Lower leg skin (tissue), 3 donors: ENCODE measurements at regions not wholly inside any gene's neighbourhood (a gene's known extent, or its start where the extent isn't known, plus 50 kb on each side); places are given as distances from the start of the nearest gene placed in this dataset.
"Not testable (repeated sequence)": the region's sequence is repeated elsewhere in the genome, so short reads cannot be mapped to it uniquely, and the experiment has no call there.

Experiments used
- CTCF ChIP-seq, 3 donors: fragments of 450-650 bp; IDR thresholded peaks; one replicate each; pipeline ENCODE4 v1.5.1; 2016; ENCODE audit warnings: antibody characterized with exemption in 3 of 3, mild to moderate bottlenecking in 3 of 3, moderate library complexity in 2 of 3
- POLR2A ChIP-seq, 2 donors: fragments of 450-650 bp; IDR thresholded peaks; one replicate each; pipeline ENCODE4 v1.6.1; 2016 to 2017; ENCODE audit warnings: antibody characterized with exemption in 2 of 2, mild to moderate bottlenecking in 1 of 2, moderate library complexity in 1 of 2

- not testable (repeated sequence) for TF ChIP-seq CTCF, POLR2A (IDR thresholded peaks at IDR 0.05)
Observed at GRCh38 chr5:82532075-82532474, 253.9 kb upstream of the RPS23 start.
